GM12865 (cell line): ENCODE measurements at regions not wholly inside any gene's neighbourhood (a gene's known extent, or its start where the extent isn't known, plus 50 kb on each side); places are given as distances from the start of the nearest gene placed in this dataset.

Experiments used
- DNase-seq: peaks from one replicate; pipeline ENCODE4 v3.0.0; 2010; ENCODE audit warnings: low read depth
- H3K4me3 ChIP-seq: 2 replicates; pipeline ENCODE4 v1.5.1; 2011; ENCODE audit warnings: mild to moderate bottlenecking, low read depth, low read length, control low read depth
- CTCF ChIP-seq: IDR thresholded peaks from 2 replicates; pipeline ENCODE4 v1.5.1; 2011; ENCODE audit warnings: low read length, control low read depth, low read depth, inconsistent platforms; ENCODE audit not compliant: insufficient read depth; ENCODE audit errors: missing control alignments

- DNase-seq: no peak
- no peak for TF ChIP-seq CTCF
- no peak overlapping the region for H3K4me3 ChIP-seq
Measured at GRCh38 chr11:123298488-123299447, 103.7 kb upstream of the CLMP start.

GRCh38 chr11:123292647-123293046 lies 97.6 kb upstream of the CLMP start:
- no peak overlapping the region for H3K4me3 ChIP-seq
- TF ChIP-seq CTCF: no peak
- DNase-seq: no peak

- no peak for DNase-seq
- no peak for TF ChIP-seq CTCF
- no peak overlapping the region for H3K4me3 ChIP-seq
Measured at GRCh38 chr11:123291201-123291869, 96.3 kb upstream of the CLMP start.

- TF ChIP-seq CTCF: no peak
- H3K4me3 ChIP-seq: no peak overlapping the region
- no peak for DNase-seq
Measured at GRCh38 chr11:123286761-123287160, 91.7 kb upstream of the CLMP start.

- no peak for DNase-seq
- no peak for TF ChIP-seq CTCF
- H3K4me3 ChIP-seq: no peak overlapping the region
Measured at GRCh38 chr11:123286255-123286654, 91.2 kb upstream of the CLMP start.

GRCh38 chr11:123284454-123284853 lies 89.4 kb upstream of the CLMP start:
- DNase-seq: no peak
- no peak overlapping the region for H3K4me3 ChIP-seq
- TF ChIP-seq CTCF: no peak

GRCh38 chr11:123282597-123282996 lies 87.5 kb upstream of the CLMP start:
- no peak for TF ChIP-seq CTCF
- no peak for DNase-seq
- H3K4me3 ChIP-seq: no peak overlapping the region
